K562 (cell line): ENCODE measurements at regions not wholly inside any gene's neighbourhood (a gene's known extent, or its start where the extent isn't known, plus 50 kb on each side); places are given as distances from the start of the nearest gene placed in this dataset.

Source experiments
- EHMT2 ChIP-seq: fragments of 450-650 bp; IDR thresholded peaks from 2 replicates; pipeline ENCODE4 v1.6.1; 2018; ENCODE audit warnings: antibody characterized with exemption
- KLF6 ChIP-seq: fragments of 250-450 bp; sonication (Bioruptor Pico); IDR thresholded peaks from 2 replicates; pipeline ENCODE4 v1.4.0; 2020; ENCODE audit warnings: mild to moderate bottlenecking, moderate library complexity, borderline replicate concordance
- L3MBTL2 ChIP-seq: fragments of 450-650 bp; IDR thresholded peaks from 2 replicates; pipeline ENCODE4 v1.6.1; 2016; ENCODE audit warnings: mild to moderate bottlenecking, moderate library complexity
- MGA ChIP-seq: fragments of 450-650 bp; IDR thresholded peaks from 2 replicates; pipeline ENCODE4 v1.6.1; 2016; ENCODE audit warnings: mild to moderate bottlenecking, moderate library complexity
- PCBP1 ChIP-seq: fragments of 200-400 bp; formaldehyde crosslinking; IDR thresholded peaks from 2 replicates; pipeline ENCODE4 v1.6.1; 2018; ENCODE audit warnings: mild to moderate bottlenecking, low read depth, low read length; ENCODE audit not compliant: poor library complexity, severe bottlenecking
- SMAD1 ChIP-seq: fragments of 150-350 bp; IDR thresholded peaks from 2 replicates; pipeline ENCODE4 v1.6.1; 2014; ENCODE audit warnings: low read length, low read depth; ENCODE audit not compliant: partially characterized antibody
- SRSF1 ChIP-seq: fragments of 200-400 bp; formaldehyde crosslinking; IDR thresholded peaks from 2 replicates; pipeline ENCODE4 v1.6.1; 2017; ENCODE audit warnings: mild to moderate bottlenecking, low read depth, low read length, moderate library complexity
- ZFP36 ChIP-seq: fragments of 150-350 bp; IDR thresholded peaks from 2 replicates; pipeline ENCODE4 v1.6.1; 2018; ENCODE audit warnings: low read length, low read depth; ENCODE audit not compliant: partially characterized antibody
- ZNF175 ChIP-seq: fragments of 200-800 bp; sonication (Bioruptor generic); IDR thresholded peaks from 2 replicates; pipeline ENCODE4 v1.6.1; 2016; ENCODE audit warnings: low read depth, mild to moderate bottlenecking, missing genetic modification characterization, missing compliant biosample characterization
- ZNF274 ChIP-seq: IDR thresholded peaks from 2 replicates; pipeline ENCODE4 v1.6.1; 2011; ENCODE audit warnings: low read depth, mild to moderate bottlenecking, low read length, moderate library complexity, borderline replicate concordance
- ZNF507 ChIP-seq: conservative IDR thresholded peaks from 2 replicates; pipeline ENCODE4 v1.6.1; 2017; ENCODE audit warnings: missing genetic modification characterization, missing compliant biosample characterization
- TF ChIP-seq, protein P1 (sequence below): fragments of 450-650 bp; IDR thresholded peaks from 2 replicates; pipeline ENCODE4 v1.6.1; 2018; ENCODE audit warnings: mild to moderate bottlenecking, low read depth; ENCODE audit not compliant: partially characterized antibody

GRCh38 chr1:8169364-8170058 lies 143.4 kb upstream of the ERRFI1 start (continued):
- TF ChIP-seq MGA (peak; percentile 55; the same call in 1 of the 2 replicates), SMAD1 (no peak), ZNF175 (CRISPR knock-in tag) (peak; percentile 70; the same call in 1 of the 2 replicates), ZFP36 (no peak), PCBP1 (no peak), L3MBTL2 (peak; percentile 77), KLF6 (CRISPR knock-in tag) (peak; percentile 49; the same call in 1 of the 2 replicates), SRSF1 (no peak), ZNF274 (no peak), EHMT2 (0 out of 2 replicates have a peak, but pooled peaks have one; percentile 33), ZNF507 (tag) (no peak)
- TF ChIP-seq, protein P1, sequence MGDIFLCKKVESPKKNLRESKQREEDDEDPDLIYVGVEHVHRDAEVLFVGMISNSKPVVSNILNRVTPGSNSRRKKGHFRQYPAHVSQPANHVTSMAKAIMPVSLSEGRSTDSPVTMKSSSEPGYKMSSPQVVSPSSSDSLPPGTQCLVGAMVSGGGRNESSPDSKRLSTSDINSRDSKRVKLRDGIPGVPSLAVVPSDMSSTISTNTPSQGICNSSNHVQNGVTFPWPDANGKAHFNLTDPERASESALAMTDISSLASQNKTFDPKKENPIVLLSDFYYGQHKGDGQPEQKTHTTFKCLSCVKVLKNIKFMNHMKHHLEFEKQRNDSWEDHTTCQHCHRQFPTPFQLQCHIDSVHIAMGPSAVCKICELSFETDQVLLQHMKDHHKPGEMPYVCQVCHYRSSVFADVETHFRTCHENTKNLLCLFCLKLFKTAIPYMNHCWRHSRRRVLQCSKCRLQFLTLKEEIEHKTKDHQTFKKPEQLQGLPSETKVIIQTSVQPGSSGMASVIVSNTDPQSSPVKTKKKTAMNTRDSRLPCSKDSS, result no peak
